ENCODE measurements at regions not wholly inside any gene's neighbourhood (a gene's known extent, or its start where the extent isn't known, plus 50 kb on each side); places are given as distances from the start of the nearest gene placed in this dataset.

DNA sequence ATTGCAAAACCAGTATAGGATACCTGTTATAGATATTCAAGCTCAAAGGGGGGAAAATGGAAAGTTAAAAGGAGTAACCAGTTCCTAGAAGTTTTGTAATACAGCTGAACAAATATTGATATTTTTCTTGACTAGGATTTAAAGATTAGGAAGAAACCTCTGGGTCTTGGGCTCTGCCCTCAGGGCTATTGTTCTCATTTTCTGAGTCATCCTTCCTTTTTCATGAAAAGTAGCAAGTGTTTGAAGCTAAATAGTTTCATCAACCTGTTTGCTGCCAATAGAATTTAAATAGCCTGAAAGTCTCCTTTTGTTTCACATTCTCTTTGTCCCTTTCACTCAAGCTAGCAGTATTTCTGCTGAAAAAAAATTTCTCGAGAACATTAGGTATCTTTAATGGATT is 1061.1 kb upstream of the GHITM start:
- H3K4me3 ChIP-seq (ENCODE audit: insufficient read depth, low read depth, low read length), result no peak overlapping the region
- Mint-ChIP-seq H3K27ac (ENCODE audit: unreplicated experiment) (no peak overlapping the region), H3K4me1 (ENCODE audit: low read depth, unreplicated experiment) (no peaks in the 10 kb centered on the region), H3K4me3 (ENCODE audit: unreplicated experiment) (no peak overlapping the region), H3K36me3 (ENCODE audit: low read depth, unreplicated experiment) (no peaks in the 10 kb centered on the region), H3K9me3 (ENCODE audit: unreplicated experiment) (no peaks in the 10 kb centered on the region), H3K27me3 (ENCODE audit: low read depth, unreplicated experiment) (no peaks in the 10 kb centered on the region)
- no peak overlapping the region for H3K9ac ChIP-seq (ENCODE audit: low read length)
- no peaks in the 10 kb centered on the region for H3K27me3 ChIP-seq (ENCODE audit: insufficient read depth, low read length)
- DNase-seq (ENCODE audit: low read depth) (peak; percentile 5), FAIRE-seq (no peak)
- no peaks in the 10 kb centered on the region for H3K79me2 ChIP-seq (ENCODE audit: insufficient read depth, low read length)
- H3K4me2 ChIP-seq (ENCODE audit: low read length), result no peak overlapping the region
- no peaks in the 10 kb centered on the region for H3K36me3 ChIP-seq (ENCODE audit: insufficient read depth, low read length)
- no peak overlapping the region for H3K27ac ChIP-seq (ENCODE audit: low read depth, low read length)
- TF ChIP-seq, protein P1, sequence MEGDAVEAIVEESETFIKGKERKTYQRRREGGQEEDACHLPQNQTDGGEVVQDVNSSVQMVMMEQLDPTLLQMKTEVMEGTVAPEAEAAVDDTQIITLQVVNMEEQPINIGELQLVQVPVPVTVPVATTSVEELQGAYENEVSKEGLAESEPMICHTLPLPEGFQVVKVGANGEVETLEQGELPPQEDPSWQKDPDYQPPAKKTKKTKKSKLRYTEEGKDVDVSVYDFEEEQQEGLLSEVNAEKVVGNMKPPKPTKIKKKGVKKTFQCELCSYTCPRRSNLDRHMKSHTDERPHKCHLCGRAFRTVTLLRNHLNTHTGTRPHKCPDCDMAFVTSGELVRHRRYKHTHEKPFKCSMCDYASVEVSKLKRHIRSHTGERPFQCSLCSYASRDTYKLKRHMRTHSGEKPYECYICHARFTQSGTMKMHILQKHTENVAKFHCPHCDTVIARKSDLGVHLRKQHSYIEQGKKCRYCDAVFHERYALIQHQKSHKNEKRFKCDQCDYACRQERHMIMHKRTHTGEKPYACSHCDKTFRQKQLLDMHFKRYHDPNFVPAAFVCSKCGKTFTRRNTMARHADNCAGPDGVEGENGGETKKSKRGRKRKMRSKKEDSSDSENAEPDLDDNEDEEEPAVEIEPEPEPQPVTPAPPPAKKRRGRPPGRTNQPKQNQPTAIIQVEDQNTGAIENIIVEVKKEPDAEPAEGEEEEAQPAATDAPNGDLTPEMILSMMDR (IDR thresholded peaks at IDR 0.05; ENCODE audit: insufficient read depth, low read depth, low read length), result no peak
- no peak for TF ChIP-seq EZH2 (IDR thresholded peaks at IDR 0.05; ENCODE audit: insufficient read depth, low read length)
- H4K20me1 ChIP-seq (ENCODE audit: insufficient read depth, low read length), result no peaks in the 10 kb centered on the region
- no peak overlapping the region for H2AFZ ChIP-seq (ENCODE audit: low read depth, low read length)
- no peaks in the 10 kb centered on the region for H3K9me3 ChIP-seq (ENCODE audit: insufficient read depth, low read depth, low read length)
- H3K4me1 ChIP-seq (ENCODE audit: insufficient read depth, low read length), result peaks cover 5% of the 10 kb centered on the region

DNA sequence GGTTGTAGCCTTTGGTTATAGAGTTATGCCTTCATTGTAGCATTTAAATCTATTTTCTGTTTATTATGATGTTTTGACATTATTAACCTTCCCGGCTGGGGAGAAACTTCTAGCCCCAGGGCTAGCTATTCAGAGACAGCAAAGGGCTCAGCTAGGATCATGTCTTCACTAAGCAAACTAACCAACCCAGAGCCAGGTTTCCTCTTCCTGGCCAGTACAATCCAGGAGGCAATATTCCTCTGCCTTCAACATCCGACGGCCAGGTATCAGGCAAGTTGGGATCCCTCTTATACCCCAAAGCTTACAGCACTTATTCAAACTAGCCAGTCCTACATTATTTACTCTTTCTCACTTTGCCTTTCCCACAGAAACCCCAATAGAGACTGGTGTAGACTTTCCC is 1060.7 kb upstream of the GHITM start:
- H3K4me3 Mint-ChIP-seq (ENCODE audit: unreplicated experiment), result no peak overlapping the region
- Histone ChIP-seq H3K27me3 (ENCODE audit: insufficient read depth, low read length) (no peaks in the 10 kb centered on the region), H3K9ac (ENCODE audit: low read length) (no peak overlapping the region), H3K27ac (ENCODE audit: low read depth, low read length) (no peak overlapping the region), H2AFZ (ENCODE audit: low read depth, low read length) (no peak overlapping the region), H3K4me2 (ENCODE audit: low read length) (no peak overlapping the region), H4K20me1 (ENCODE audit: insufficient read depth, low read length) (no peaks in the 10 kb centered on the region), H3K36me3 (ENCODE audit: insufficient read depth, low read length) (no peaks in the 10 kb centered on the region), H3K4me3 (ENCODE audit: insufficient read depth, low read depth, low read length) (no peak overlapping the region), H3K79me2 (ENCODE audit: insufficient read depth, low read length) (no peaks in the 10 kb centered on the region), H3K4me1 (ENCODE audit: insufficient read depth, low read length) (peaks cover 5% of the 10 kb centered on the region), H3K9me3 (ENCODE audit: insufficient read depth, low read depth, low read length) (no peaks in the 10 kb centered on the region)
- no peak for TF ChIP-seq EZH2 (IDR thresholded peaks at IDR 0.05; ENCODE audit: insufficient read depth, low read length)
- TF ChIP-seq, protein P1 (IDR thresholded peaks at IDR 0.05; ENCODE audit: insufficient read depth, low read depth, low read length), result no peak
- no peaks in the 10 kb centered on the region for H3K36me3 Mint-ChIP-seq (ENCODE audit: low read depth, unreplicated experiment)
- H3K27ac Mint-ChIP-seq (ENCODE audit: unreplicated experiment), result no peak overlapping the region
- no peaks in the 10 kb centered on the region for H3K4me1 Mint-ChIP-seq (ENCODE audit: low read depth, unreplicated experiment)
- no peaks in the 10 kb centered on the region for H3K27me3 Mint-ChIP-seq (ENCODE audit: low read depth, unreplicated experiment)
- no peak for DNase-seq (ENCODE audit: low read depth)
- no peak for FAIRE-seq
- H3K9me3 Mint-ChIP-seq (ENCODE audit: unreplicated experiment), result no peaks in the 10 kb centered on the region

DNA sequence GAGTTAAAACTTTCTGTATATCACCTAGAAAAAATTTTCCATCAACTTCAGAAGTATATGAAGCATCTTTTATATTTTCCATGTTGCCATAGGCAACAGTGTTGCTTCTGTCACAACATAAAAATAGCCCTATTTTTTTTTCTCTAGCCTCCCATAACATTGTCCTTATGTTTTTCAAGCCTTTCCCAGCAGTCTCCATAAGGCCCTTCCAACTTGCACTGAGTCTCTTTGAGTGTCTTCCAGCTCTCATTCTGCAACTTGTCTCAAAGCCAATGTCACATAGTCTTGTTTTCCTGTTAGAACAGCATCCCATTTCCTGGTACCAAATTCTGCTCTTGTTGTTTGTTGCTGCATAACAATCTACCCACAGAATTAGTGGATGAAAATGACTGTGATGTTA is 1055.5 kb upstream of the GHITM start:
- Histone ChIP-seq H2AFZ (ENCODE audit: low read depth, low read length) (no peak overlapping the region), H3K79me2 (ENCODE audit: insufficient read depth, low read length) (no peaks in the 10 kb centered on the region), H3K4me3 (ENCODE audit: insufficient read depth, low read depth, low read length) (no peak overlapping the region), H3K4me2 (ENCODE audit: low read length) (no peak overlapping the region), H3K9me3 (ENCODE audit: insufficient read depth, low read depth, low read length) (no peaks in the 10 kb centered on the region), H3K27ac (ENCODE audit: low read depth, low read length) (no peak overlapping the region), H4K20me1 (ENCODE audit: insufficient read depth, low read length) (no peaks in the 10 kb centered on the region), H3K9ac (ENCODE audit: low read length) (no peak overlapping the region), H3K4me1 (ENCODE audit: insufficient read depth, low read length) (no peaks in the 10 kb centered on the region), H3K27me3 (ENCODE audit: insufficient read depth, low read length) (no peaks in the 10 kb centered on the region), H3K36me3 (ENCODE audit: insufficient read depth, low read length) (no peaks in the 10 kb centered on the region)
- no peaks in the 10 kb centered on the region for H3K9me3 Mint-ChIP-seq (ENCODE audit: unreplicated experiment)
- no peaks in the 10 kb centered on the region for H3K27me3 Mint-ChIP-seq (ENCODE audit: low read depth, unreplicated experiment)
- DNase-seq (ENCODE audit: low read depth) (no peak), FAIRE-seq (no peak)
- no peak for TF ChIP-seq EZH2 (IDR thresholded peaks at IDR 0.05; ENCODE audit: insufficient read depth, low read length)
- TF ChIP-seq, protein P1 (IDR thresholded peaks at IDR 0.05; ENCODE audit: insufficient read depth, low read depth, low read length), result no peak
- H3K36me3 Mint-ChIP-seq (ENCODE audit: low read depth, unreplicated experiment), result no peaks in the 10 kb centered on the region
- H3K4me3 Mint-ChIP-seq (ENCODE audit: unreplicated experiment), result no peak overlapping the region
- H3K4me1 Mint-ChIP-seq (ENCODE audit: low read depth, unreplicated experiment), result no peaks in the 10 kb centered on the region
- no peak overlapping the region for H3K27ac Mint-ChIP-seq (ENCODE audit: unreplicated experiment)
